ENCODE measurements at regions not wholly inside any gene's neighbourhood (a gene's known extent, or its start where the extent isn't known, plus 50 kb on each side); places are given as distances from the start of the nearest gene placed in this dataset.
"Not testable (repeated sequence)": the region's sequence is repeated elsewhere in the genome, so short reads cannot be mapped to it uniquely, and the experiment has no call there.

DNA sequence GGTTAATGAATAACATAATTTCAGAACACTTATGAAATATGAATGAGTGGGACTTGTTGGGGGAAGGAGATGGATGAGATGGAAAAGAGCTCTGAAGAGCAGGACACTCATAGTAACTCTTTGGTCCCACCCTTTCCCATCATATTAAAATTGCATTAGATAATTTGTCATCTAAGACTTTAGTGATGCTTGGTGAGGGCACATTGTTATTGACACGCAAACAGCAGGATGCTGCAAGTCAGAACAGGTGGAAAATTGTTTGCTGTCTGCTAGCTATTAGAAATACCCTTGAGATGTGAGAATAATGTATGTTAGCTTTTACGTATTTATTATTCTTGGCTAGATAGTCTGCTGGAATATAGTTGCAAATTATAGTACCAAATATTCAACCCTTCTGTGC lies 75.7 kb downstream of the TANC2 start:
- FAIRE-seq, result no peak
- no peak for DNase-seq
- Histone ChIP-seq H3K27me3 (ENCODE audit: control insufficient read depth, insufficient read depth, low read length) (no peaks in the 10 kb centered on the region), H3K27ac (ENCODE audit: low read depth in 2 of 2, low read length in 2 of 2) (no peak overlapping the region), H3K9ac (ENCODE audit: low read length in 3 of 3) (no peak overlapping the region), H3K4me3 (ENCODE audit: low read length in 3 of 3) (no peak overlapping the region), H3K9me3 (ENCODE audit: control insufficient read depth in 2 of 3, insufficient read depth in 1 of 3, low read length in 3 of 3) (no peaks in the 10 kb centered on the region), H3K36me3 (ENCODE audit: control insufficient read depth in 2 of 3, insufficient read depth in 3 of 3, low read length in 3 of 3) (no peaks in the 10 kb centered on the region), H3K4me1 (ENCODE audit: control insufficient read depth in 2 of 3, insufficient read depth in 2 of 3, low read depth in 1 of 3, low read length in 3 of 3) (peaks cover 0 to 3% (median 0%) of the 10 kb centered on the region in 3 donors)
- intact Hi-C loops (cut with DNase I), result no loop called here
- TF ChIP-seq CTCF (IDR thresholded peaks at IDR 0.05; ENCODE audit: borderline replicate concordance, extremely low read depth, insufficient read depth), result no peak

GRCh38 chr17:63042256-63042812 lies 76.3 kb downstream of the TANC2 start:
- H3K9ac ChIP-seq (ENCODE audit: low read length in 3 of 3), result no peak overlapping the region
- intact Hi-C loops (cut with DNase I), result no loop called here
- no peaks in the 10 kb centered on the region for H3K9me3 ChIP-seq (ENCODE audit: control insufficient read depth in 2 of 3, insufficient read depth in 1 of 3, low read length in 3 of 3)
- H3K4me1 ChIP-seq (ENCODE audit: control insufficient read depth in 2 of 3, insufficient read depth in 2 of 3, low read depth in 1 of 3, low read length in 3 of 3), result peaks cover 0 to 3% (median 0%) of the 10 kb centered on the region in 3 donors
- FAIRE-seq (no peak), DNase-seq (peak in 1 of 5 donors; percentile 9)
- H3K27ac ChIP-seq (ENCODE audit: low read depth in 2 of 2, low read length in 2 of 2), result no peak overlapping the region
- TF ChIP-seq CTCF (IDR thresholded peaks at IDR 0.05; ENCODE audit: borderline replicate concordance, extremely low read depth, insufficient read depth), result no peak
- no peak overlapping the region for H3K4me3 ChIP-seq (ENCODE audit: low read length in 3 of 3)
- H3K36me3 ChIP-seq (ENCODE audit: control insufficient read depth in 2 of 3, insufficient read depth in 3 of 3, low read length in 3 of 3), result no peaks in the 10 kb centered on the region
- H3K27me3 ChIP-seq (ENCODE audit: control insufficient read depth, insufficient read depth, low read length), result no peaks in the 10 kb centered on the region

DNA sequence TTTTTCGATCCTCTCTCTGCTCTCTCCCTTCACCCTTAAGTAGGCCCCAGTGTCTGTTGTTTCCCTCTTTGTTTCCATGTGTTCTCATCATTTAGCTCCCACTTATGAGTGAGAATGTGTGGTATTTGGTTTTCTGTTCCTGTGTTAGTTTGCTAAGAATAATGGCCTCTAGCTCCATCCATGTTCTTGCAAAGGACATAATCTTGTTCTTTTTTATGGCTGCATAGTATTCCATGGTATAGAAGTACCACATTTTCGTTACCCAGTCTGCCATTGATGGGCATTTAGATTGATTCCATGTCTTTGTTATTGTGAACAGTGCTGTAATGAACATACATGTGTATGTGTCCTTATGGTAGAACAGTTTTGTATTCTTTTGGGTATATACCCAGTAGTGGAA lies 91.5 kb downstream of the TANC2 start:
- intact Hi-C loops (cut with DNase I); H3K4me3 ChIP-seq (ENCODE audit: low read length in 3 of 3); FAIRE-seq; H3K36me3 ChIP-seq (ENCODE audit: control insufficient read depth in 2 of 3, insufficient read depth in 3 of 3, low read length in 3 of 3); H3K9me3 ChIP-seq (ENCODE audit: control insufficient read depth in 2 of 3, insufficient read depth in 1 of 3, low read length in 3 of 3); H3K9ac ChIP-seq (ENCODE audit: low read length in 3 of 3); H3K27ac ChIP-seq (ENCODE audit: low read depth in 2 of 2, low read length in 2 of 2); H3K4me1 ChIP-seq (ENCODE audit: control insufficient read depth in 2 of 3, insufficient read depth in 2 of 3, low read depth in 1 of 3, low read length in 3 of 3); H3K27me3 ChIP-seq (ENCODE audit: control insufficient read depth, insufficient read depth, low read length); DNase-seq: not testable (repeated sequence)

GRCh38 chr17:63066158-63066813 lies 100.3 kb downstream of the TANC2 start:
- H3K4me3 ChIP-seq (ENCODE audit: low read length in 3 of 3), result no peak overlapping the region
- no peaks in the 10 kb centered on the region for H3K4me1 ChIP-seq (ENCODE audit: control insufficient read depth in 2 of 3, insufficient read depth in 2 of 3, low read depth in 1 of 3, low read length in 3 of 3)
- no peak overlapping the region for H3K27ac ChIP-seq (ENCODE audit: low read depth in 2 of 2, low read length in 2 of 2)
- TF ChIP-seq CTCF (IDR thresholded peaks at IDR 0.05; ENCODE audit: borderline replicate concordance, extremely low read depth, insufficient read depth), result no peak
- H3K36me3 ChIP-seq (ENCODE audit: control insufficient read depth in 2 of 3, insufficient read depth in 3 of 3, low read length in 3 of 3), result no peaks in the 10 kb centered on the region
- no peak overlapping the region for H3K9ac ChIP-seq (ENCODE audit: low read length in 3 of 3)
- intact Hi-C loops (cut with DNase I), result no loop called here
- no peaks in the 10 kb centered on the region for H3K27me3 ChIP-seq (ENCODE audit: control insufficient read depth, insufficient read depth, low read length)
- DNase-seq (peak in 1 of 5 donors; percentile 33), FAIRE-seq (no peak)
- no peaks in the 10 kb centered on the region for H3K9me3 ChIP-seq (ENCODE audit: control insufficient read depth in 2 of 3, insufficient read depth in 1 of 3, low read length in 3 of 3)

All from kidney (tissue), 13 donors.